ENCODE measurements at regions not wholly inside any gene's neighbourhood (a gene's known extent, or its start where the extent isn't known, plus 50 kb on each side); places are given as distances from the start of the nearest gene placed in this dataset.
A peak's percentile ranks its signal among the peaks of the same experiment; 100 is the strongest.

DNA sequence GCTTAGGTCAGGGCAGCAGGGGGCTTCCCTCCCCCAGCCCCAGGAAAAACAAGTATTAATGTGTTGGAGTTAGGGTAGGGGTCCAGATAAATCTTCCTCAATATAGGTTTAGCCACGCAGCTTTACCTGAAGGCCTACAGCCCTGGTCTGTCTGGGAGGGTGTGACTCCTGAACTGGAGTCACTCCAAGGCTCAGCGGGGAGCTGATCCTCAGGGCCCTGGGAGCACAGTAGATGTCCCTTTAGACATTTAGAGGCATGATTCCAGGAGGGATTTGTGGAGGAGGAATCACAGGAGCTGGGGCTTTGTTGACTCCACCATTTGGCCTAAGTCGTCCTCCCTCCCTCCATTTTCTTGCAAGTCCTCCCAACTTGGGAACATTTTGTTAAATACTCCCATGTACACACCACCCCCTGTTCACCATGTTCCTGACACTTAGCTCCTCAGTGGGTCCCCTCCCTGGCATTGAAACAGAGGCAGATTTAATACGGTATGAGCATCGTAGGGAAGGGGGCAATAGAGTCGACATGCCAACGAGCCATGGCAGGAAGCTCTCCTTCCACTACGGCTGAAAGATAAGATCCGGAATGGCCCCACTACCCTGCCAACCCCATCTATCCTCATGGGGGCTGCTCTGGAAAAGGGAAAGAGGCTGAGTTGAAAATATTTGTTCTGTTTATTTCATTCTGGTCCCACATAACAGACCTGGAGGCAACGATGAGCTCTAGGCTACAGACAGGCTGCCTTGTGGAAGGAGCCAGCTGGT, 69.0 kb upstream of the LARS2 start:
- DNase-seq, result no peak
- TF ChIP-seq GATA1 (IDR thresholded peaks at IDR 0.05; ENCODE audit: low read depth, low read length), result no peak
- no peak for TF ChIP-seq POLR2A (IDR thresholded peaks at IDR 0.05; ENCODE audit: low read length)

- DNase-seq, result no peak
- no peak for TF ChIP-seq POLR2A (IDR thresholded peaks at IDR 0.05; ENCODE audit: low read length)
- no peak for TF ChIP-seq GATA1 (IDR thresholded peaks at IDR 0.05; ENCODE audit: low read depth, low read length)
Observed at GRCh38 chr3:45319996-45320305, 68.4 kb upstream of the LARS2 start.

DNA sequence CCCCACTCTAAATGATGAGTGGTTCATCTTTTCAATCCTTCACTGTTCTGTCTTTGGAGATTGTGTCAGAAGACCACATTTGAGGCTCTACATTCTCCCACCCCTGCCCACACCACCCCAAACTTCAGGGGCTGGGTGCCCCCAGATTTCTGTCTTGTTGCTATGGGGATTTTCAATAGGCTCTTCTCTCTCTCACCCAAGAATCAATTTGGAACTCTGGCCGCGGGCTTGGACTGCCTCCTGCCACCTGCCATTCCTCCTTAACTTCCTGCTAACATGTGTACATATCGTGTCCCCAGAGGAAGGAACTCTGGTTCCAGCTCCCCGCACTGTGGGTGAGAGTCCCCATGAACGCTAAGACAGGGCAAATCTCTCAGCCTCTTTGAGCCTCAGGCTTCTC, 67.4 kb upstream of the LARS2 start:
- no peak for DNase-seq
- no peak for TF ChIP-seq GATA1 (IDR thresholded peaks at IDR 0.05; ENCODE audit: low read depth, low read length)
- TF ChIP-seq POLR2A (IDR thresholded peaks at IDR 0.05; ENCODE audit: low read length), result no peak

DNA sequence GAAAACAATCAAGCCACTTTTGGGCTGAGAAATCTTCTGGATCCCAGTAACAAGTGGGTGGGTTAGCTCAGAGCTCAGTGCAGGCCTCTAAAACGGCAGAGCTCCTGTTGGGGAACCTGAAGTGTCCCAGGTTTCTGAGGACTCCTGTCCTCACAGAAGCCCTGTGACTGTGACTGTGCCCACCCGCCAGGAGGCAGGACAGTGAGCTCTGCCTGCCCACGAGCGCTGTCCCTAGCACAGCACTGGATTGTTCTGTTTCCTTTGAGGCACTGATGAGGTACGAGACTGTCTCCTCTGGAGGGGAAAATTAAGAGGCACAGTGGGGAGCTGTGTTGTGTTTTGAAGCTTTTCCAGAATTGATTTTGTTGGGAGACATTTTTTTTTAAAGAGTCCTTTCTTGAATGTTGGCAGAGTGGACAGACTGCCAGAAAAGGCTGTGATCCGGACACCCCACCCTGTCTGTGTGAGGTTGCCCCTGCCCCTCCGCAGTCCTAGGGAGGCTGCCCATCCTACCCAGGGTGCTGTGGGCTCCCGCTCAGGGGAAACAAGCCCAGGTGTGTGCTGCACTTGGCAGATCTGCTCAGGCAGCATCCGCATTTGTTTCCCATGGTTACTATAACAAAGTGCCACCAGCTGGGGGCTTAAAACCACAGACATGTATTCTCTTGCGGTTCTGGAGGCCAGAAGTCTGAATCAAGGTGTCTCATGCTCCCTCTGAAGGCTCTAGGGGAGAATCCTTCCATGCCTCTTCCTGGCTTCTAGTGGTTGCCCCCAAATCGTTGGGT, 66.6 kb upstream of the LARS2 start:
- no peak for DNase-seq

GRCh38 chr3:45322616-45323015, 65.8 kb upstream of the LARS2 start:
- TF ChIP-seq GATA1 (IDR thresholded peaks at IDR 0.05; ENCODE audit: low read depth, low read length) (no peak), POLR2A (IDR thresholded peaks at IDR 0.05; ENCODE audit: low read length) (no peak)
- DNase-seq, result peak in 1 of 2 experiments; percentile 28

More for the DNA sequence above, 66.6 kb upstream of the LARS2 start:
- TF ChIP-seq POLR2A (IDR thresholded peaks at IDR 0.05; ENCODE audit: low read length), result no peak
- TF ChIP-seq GATA1 (IDR thresholded peaks at IDR 0.05; ENCODE audit: low read depth, low read length), result no peak

GRCh38 chr3:45325676-45326075, 62.7 kb upstream of the LARS2 start:
- DNase-seq, result no peak
- TF ChIP-seq POLR2A (IDR thresholded peaks at IDR 0.05; ENCODE audit: low read length), result no peak
- TF ChIP-seq GATA1 (IDR thresholded peaks at IDR 0.05; ENCODE audit: low read depth, low read length), result no peak

DNA sequence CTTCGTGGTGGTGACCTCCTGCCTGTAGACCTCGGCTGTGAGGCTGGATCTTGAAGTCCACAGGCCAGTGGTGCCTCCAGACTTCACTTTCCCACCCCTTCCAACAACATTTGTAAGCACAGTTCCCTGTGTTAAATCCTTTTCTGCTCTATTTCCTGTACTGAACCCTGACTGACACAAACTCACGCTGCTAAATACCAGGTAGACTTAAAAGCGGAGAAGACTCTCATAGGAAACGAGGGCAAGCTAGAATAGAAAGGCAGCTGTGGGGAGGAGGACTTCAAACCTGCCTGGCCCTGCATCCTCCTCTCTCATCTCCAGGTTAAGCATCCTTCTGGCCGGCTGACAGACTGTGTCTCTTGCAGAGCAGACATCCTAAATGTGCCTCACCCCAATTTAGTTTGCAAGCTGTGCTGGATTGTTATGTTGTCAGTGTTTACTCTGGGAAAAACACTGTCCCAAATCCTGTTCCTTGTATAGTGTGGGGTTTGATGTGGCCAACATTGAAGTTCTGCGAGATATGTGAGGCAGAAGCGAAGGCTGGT, 58.5 kb upstream of the LARS2 start:
- TF ChIP-seq GATA1 (IDR thresholded peaks at IDR 0.05; ENCODE audit: low read depth, low read length) (no peak), POLR2A (IDR thresholded peaks at IDR 0.05; ENCODE audit: low read length) (no peak)
- no peak for DNase-seq

GRCh38 chr3:45330510-45331295, 57.7 kb upstream of the LARS2 start:
- DNase-seq, result peak in 1 of 2 experiments; percentile 19
- TF ChIP-seq GATA1 (IDR thresholded peaks at IDR 0.05; ENCODE audit: low read depth, low read length) (no peak), POLR2A (IDR thresholded peaks at IDR 0.05; ENCODE audit: low read length) (no peak)

DNA sequence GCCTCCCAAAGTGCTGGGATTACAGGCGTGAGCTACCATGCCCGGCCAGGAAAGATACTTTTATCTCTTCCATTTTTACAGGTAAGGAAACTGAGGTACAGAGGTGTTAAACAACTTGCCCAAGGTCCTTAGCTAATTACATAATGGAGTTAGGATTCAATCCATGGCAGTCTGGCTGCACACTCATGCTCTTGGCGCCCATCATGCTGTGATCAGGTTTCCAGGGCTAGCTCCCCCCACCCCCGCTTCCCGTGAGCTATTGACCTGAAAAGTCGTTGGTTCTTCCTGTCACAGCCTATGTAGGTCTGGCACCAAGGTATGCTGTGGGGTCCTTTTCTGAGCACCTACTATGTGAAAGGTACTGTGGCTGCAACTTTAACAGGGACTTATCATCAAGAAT, 55.9 kb upstream of the LARS2 start:
- no peak for DNase-seq
- TF ChIP-seq GATA1 (IDR thresholded peaks at IDR 0.05; ENCODE audit: low read depth, low read length), result no peak
- TF ChIP-seq POLR2A (IDR thresholded peaks at IDR 0.05; ENCODE audit: low read length), result no peak

DNA sequence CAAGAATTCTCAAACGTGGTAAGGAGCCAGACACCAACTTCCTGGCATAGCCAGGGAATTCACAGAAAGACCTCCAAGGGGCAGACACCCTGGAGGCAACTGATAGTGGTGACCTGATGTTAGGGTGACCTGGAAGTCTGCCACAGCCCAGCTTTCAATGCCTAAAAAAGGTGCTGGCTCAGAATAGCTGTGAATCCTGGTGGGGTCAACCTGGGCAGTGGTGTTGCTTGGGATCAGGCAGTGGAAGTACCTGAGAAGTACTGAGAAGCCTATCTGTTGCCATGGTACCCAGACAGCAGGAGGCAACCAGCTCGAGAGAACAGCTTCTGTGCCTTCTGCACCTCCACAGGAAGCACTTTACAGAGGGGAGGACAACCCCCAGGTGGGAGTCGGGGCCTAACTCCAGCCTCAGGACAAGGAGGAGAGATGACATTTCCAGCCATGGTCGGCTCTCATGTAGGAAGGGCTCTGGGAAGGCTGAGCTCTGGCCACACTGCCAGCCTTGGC, 55.4 kb upstream of the LARS2 start:
- TF ChIP-seq POLR2A (IDR thresholded peaks at IDR 0.05; ENCODE audit: low read length), result no peak
- TF ChIP-seq GATA1 (IDR thresholded peaks at IDR 0.05; ENCODE audit: low read depth, low read length), result no peak
- no peak for DNase-seq

GRCh38 chr3:45333549-45333948, 54.8 kb upstream of the LARS2 start:
- peak; percentile 9 to 20 for DNase-seq
- TF ChIP-seq POLR2A (IDR thresholded peaks at IDR 0.05; ENCODE audit: low read length), result no peak
- no peak for TF ChIP-seq GATA1 (IDR thresholded peaks at IDR 0.05; ENCODE audit: low read depth, low read length)

GRCh38 chr3:45337839-45338470, 50.4 kb upstream of the LARS2 start:
- TF ChIP-seq GATA1 (IDR thresholded peaks at IDR 0.05; ENCODE audit: low read depth, low read length) (no peak), POLR2A (IDR thresholded peaks at IDR 0.05; ENCODE audit: low read length) (no peak)
- no peak for DNase-seq
